Panc1 (cell line): ENCODE measurements at regions not wholly inside any gene's neighbourhood (a gene's known extent, or its start where the extent isn't known, plus 50 kb on each side); places are given as distances from the start of the nearest gene placed in this dataset.

Source experiments
- ATAC-seq: fragments of 200-7000 bp; cut with Tn5 transposase; 2 replicates; pipeline ENCODE4 v1.9.1; 2020; ENCODE audit warnings: mild to moderate bottlenecking, moderate library complexity
- BruUV-seq: library from RNA; stranded (reverse); fragments of 400-500 nt; replicated peaks from 2 replicates; lab custom pipeline; 2021; lab: Mats Ljungman, UMichigan
- CTCF ChIA-PET: fragments of 300-600 bp; sonication (Branson Sonifier 250); formaldehyde crosslinking; loops from one replicate; lab custom pipeline; 2022; ENCODE audit warnings: antibody characterized with exemption; lab: Charles Lee
- POLR2A ChIA-PET: fragments of 300-600 bp; sonication (Branson Sonifier 250); formaldehyde crosslinking; loops from one replicate; lab custom pipeline; 2022; ENCODE audit warnings: antibody characterized with exemption; lab: Charles Lee
- DNase-seq: peaks from one replicate; pipeline ENCODE4 v3.0.0-alpha.2; 2010; ENCODE audit warnings: low read depth, low spot score
- H3K27ac ChIP-seq: 2 replicates; pipeline ENCODE4 v1.5.1; 2011; ENCODE audit warnings: mild to moderate bottlenecking, low read length, inconsistent platforms
- H3K27me3 ChIP-seq: fragments of 200-500 bp; sonication (Bioruptor generic); 2 replicates; pipeline ENCODE4 v1.6.0; 2014; ENCODE audit warnings: low read length, inconsistent platforms; ENCODE audit not compliant: control insufficient read depth, insufficient read depth
- H3K36me3 ChIP-seq: fragments of 200-500 bp; sonication (Bioruptor generic); 2 replicates; pipeline ENCODE4 v1.5.1; 2014; ENCODE audit warnings: inconsistent platforms, mild to moderate bottlenecking, low read length, moderate library complexity; ENCODE audit not compliant: control insufficient read depth, insufficient read depth
- H3K4me1 ChIP-seq: 2 replicates; pipeline ENCODE4 v1.5.1; 2011; ENCODE audit warnings: inconsistent platforms, mild to moderate bottlenecking, low read length, moderate library complexity; ENCODE audit not compliant: control insufficient read depth, insufficient read depth
- H3K4me3 ChIP-seq, 2 experiments: 2 replicates each; pipeline ENCODE4 v1.5.1; 2011 to 2012; ENCODE audit warnings: low read depth in 2 of 2, low read length in 2 of 2, mild to moderate bottlenecking in 2 of 2, inconsistent platforms in 1 of 2, moderate library complexity in 1 of 2
- H3K9me3 ChIP-seq: fragments of 200-500 bp; sonication (Bioruptor generic); 2 replicates; pipeline ENCODE4 v1.5.1; 2014; ENCODE audit warnings: low read depth, mild to moderate bottlenecking, inconsistent platforms, low read length, moderate library complexity; ENCODE audit not compliant: control insufficient read depth, insufficient read depth
- CTCF ChIP-seq: fragments of 450-650 bp; IDR thresholded peaks from 2 replicates; pipeline ENCODE4 v1.5.1; 2017; ENCODE audit warnings: mild to moderate bottlenecking
- POLR2AphosphoS5 ChIP-seq: IDR thresholded peaks from 2 replicates; pipeline ENCODE4 v1.6.1; 2012; ENCODE audit warnings: mild to moderate bottlenecking, low read depth, low read length, moderate library complexity
- SIN3A ChIP-seq: IDR thresholded peaks from 2 replicates; pipeline ENCODE4 v1.6.1; 2012; ENCODE audit warnings: low read depth, mild to moderate bottlenecking, low read length, moderate library complexity, borderline replicate concordance; ENCODE audit not compliant: insufficient read depth
- TCF7L2 ChIP-seq: IDR thresholded peaks from 2 replicates; pipeline ENCODE4 v1.6.1; 2011; ENCODE audit warnings: mild to moderate bottlenecking, low read depth, low read length, inconsistent platforms
- in situ Hi-C: cut with HindIII; loops from 2 replicates; pipeline ENCODE4 v1.10.0; 2016; ENCODE audit warnings: low sequenced_read_pairs, low pct_unique_long_range_greater_than_20kb
- intact Hi-C: fragments of 100-400 bp; cut with micrococcal nuclease; formaldehyde crosslinking; loops from one replicate; pipeline ENCODE4 v1.10.0; 2022; ENCODE audit not compliant: unreplicated experiment
- TF ChIP-seq, protein P1 (sequence below), 2 experiments: IDR thresholded peaks; 2 replicates each; pipeline ENCODE4 v1.6.1; 2011 to 2012; ENCODE audit warnings: low read depth in 2 of 2, control low read depth in 1 of 2, low read length in 1 of 2, mild to moderate bottlenecking in 1 of 2, moderate library complexity in 1 of 2; ENCODE audit not compliant: insufficient read depth in 1 of 2

DNA sequence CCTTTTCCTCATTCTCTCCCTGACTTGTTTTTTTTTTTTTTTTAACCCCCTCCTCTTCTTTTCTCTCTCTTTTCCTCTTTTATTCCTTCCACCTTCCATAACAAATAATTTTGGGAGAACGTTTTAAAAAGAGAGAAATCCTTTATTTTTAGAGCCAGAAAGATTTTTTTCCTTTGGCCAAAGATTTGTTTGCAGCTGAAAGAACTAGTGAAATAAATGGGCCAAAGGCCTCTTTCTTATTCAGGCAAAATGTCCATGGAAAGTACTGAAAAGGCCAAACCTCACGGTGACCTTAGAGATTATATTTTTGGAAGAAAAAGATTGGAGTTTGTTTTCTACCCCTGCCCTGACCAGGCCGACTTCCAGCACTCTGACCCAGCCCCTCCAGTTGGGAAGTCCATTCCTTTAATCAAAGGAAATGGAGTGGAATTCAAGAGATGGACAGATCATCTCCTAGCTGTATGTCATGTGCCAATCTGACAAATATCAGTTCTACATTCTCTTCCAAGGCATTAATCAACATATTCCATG is 214.3 kb upstream of the ADAMTS9 start:
- BruUV-seq, result no TSS peak
- intact Hi-C loops (no loop called here), in situ Hi-C loops (no loop called here)
- no peak overlapping the region for H3K4me3 ChIP-seq
- POLR2A ChIA-PET, result no interaction called here
- H3K9me3 ChIP-seq, result no peaks in the 10 kb centered on the region
- DNase-seq (no peak), ATAC-seq (no peak)
- no peaks in the 10 kb centered on the region for H3K4me1 ChIP-seq
- no peaks in the 10 kb centered on the region for H3K27me3 ChIP-seq
- no peaks in the 10 kb centered on the region for H3K36me3 ChIP-seq
- CTCF ChIA-PET, result no interaction called here
- no peak overlapping the region for H3K27ac ChIP-seq
- TF ChIP-seq POLR2AphosphoS5 (no peak), TCF7L2 (no peak), SIN3A (no peak), CTCF (no peak)
- TF ChIP-seq, protein P1, sequence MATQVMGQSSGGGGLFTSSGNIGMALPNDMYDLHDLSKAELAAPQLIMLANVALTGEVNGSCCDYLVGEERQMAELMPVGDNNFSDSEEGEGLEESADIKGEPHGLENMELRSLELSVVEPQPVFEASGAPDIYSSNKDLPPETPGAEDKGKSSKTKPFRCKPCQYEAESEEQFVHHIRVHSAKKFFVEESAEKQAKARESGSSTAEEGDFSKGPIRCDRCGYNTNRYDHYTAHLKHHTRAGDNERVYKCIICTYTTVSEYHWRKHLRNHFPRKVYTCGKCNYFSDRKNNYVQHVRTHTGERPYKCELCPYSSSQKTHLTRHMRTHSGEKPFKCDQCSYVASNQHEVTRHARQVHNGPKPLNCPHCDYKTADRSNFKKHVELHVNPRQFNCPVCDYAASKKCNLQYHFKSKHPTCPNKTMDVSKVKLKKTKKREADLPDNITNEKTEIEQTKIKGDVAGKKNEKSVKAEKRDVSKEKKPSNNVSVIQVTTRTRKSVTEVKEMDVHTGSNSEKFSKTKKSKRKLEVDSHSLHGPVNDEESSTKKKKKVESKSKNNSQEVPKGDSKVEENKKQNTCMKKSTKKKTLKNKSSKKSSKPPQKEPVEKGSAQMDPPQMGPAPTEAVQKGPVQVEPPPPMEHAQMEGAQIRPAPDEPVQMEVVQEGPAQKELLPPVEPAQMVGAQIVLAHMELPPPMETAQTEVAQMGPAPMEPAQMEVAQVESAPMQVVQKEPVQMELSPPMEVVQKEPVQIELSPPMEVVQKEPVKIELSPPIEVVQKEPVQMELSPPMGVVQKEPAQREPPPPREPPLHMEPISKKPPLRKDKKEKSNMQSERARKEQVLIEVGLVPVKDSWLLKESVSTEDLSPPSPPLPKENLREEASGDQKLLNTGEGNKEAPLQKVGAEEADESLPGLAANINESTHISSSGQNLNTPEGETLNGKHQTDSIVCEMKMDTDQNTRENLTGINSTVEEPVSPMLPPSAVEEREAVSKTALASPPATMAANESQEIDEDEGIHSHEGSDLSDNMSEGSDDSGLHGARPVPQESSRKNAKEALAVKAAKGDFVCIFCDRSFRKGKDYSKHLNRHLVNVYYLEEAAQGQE (IDR thresholded peaks at IDR 0.05; ENCODE audit: insufficient read depth in 1 of 2, low read depth in 2 of 2, low read length in 1 of 2), result no peak

GRCh38 chr3:64901522-64901885 is 213.7 kb upstream of the ADAMTS9 start:
- Histone ChIP-seq H3K4me1 (no peaks in the 10 kb centered on the region), H3K4me3 (no peak overlapping the region), H3K27me3 (no peaks in the 10 kb centered on the region), H3K36me3 (no peaks in the 10 kb centered on the region), H3K27ac (no peak overlapping the region), H3K9me3 (no peaks in the 10 kb centered on the region)
- intact Hi-C loops (no loop called here), in situ Hi-C loops (no loop called here)
- CTCF ChIA-PET, result no interaction called here
- no peak for ATAC-seq
- DNase-seq, result no peak
- no TSS peak for BruUV-seq
- TF ChIP-seq, protein P1 (IDR thresholded peaks at IDR 0.05; ENCODE audit: insufficient read depth in 1 of 2, low read depth in 2 of 2, low read length in 1 of 2), result no peak
- TF ChIP-seq TCF7L2, result no peak
- no peak for TF ChIP-seq POLR2AphosphoS5
- no peak for TF ChIP-seq CTCF
- TF ChIP-seq SIN3A, result no peak
- POLR2A ChIA-PET, result no interaction called here
